Hepatocyte (in vitro differentiated cells): ENCODE measurements at regions not wholly inside any gene's neighbourhood (a gene's known extent, or its start where the extent isn't known, plus 50 kb on each side); places are given as distances from the start of the nearest gene placed in this dataset.

Source experiments
- DNase-seq: peaks from one replicate; pipeline ENCODE4 v3.0.0-alpha.2; 2016; ENCODE audit warnings: low spot score
- H2AFZ ChIP-seq: fragments of 200-600 bp; sonication (generic); 2 replicates; pipeline ENCODE4 v1.6.0; 2016; ENCODE audit warnings: antibody characterized with exemption, mild to moderate bottlenecking
- H3K27ac ChIP-seq: fragments of 200-600 bp; sonication (generic); 2 replicates; pipeline ENCODE4 v1.5.1; 2016; ENCODE audit warnings: mild to moderate bottlenecking
- H3K27me3 ChIP-seq: fragments of 200-600 bp; sonication (generic); 2 replicates; pipeline ENCODE4 v1.6.1; 2016
- H3K36me3 ChIP-seq: fragments of 200-600 bp; sonication (generic); replicated peaks from 2 replicates; pipeline ENCODE4 v1.5.1; 2016; ENCODE audit warnings: low read depth; ENCODE audit not compliant: insufficient read depth
- H3K4me1 ChIP-seq: fragments of 200-600 bp; sonication (generic); 2 replicates; pipeline ENCODE4 v1.5.1; 2016; ENCODE audit warnings: mild to moderate bottlenecking, moderate library complexity; ENCODE audit not compliant: insufficient read depth
- H3K4me2 ChIP-seq: fragments of 200-600 bp; sonication (generic); 2 replicates; pipeline ENCODE4 v1.6.0; 2016
- H3K4me3 ChIP-seq: fragments of 200-600 bp; sonication (generic); 2 replicates; pipeline ENCODE4 v1.5.1; 2016; ENCODE audit warnings: mild to moderate bottlenecking
- H3K79me2 ChIP-seq: fragments of 200-600 bp; sonication (generic); 2 replicates; pipeline ENCODE4 v1.6.0; 2017; ENCODE audit warnings: mild to moderate bottlenecking
- H3K9me2 ChIP-seq: fragments of 200-600 bp; sonication (generic); replicated peaks from 2 replicates; pipeline ENCODE4 v1.6.0; 2017; ENCODE audit warnings: mild to moderate bottlenecking; ENCODE audit not compliant: insufficient read depth
- H3K9me3 ChIP-seq: fragments of 200-600 bp; sonication (generic); 2 replicates; pipeline ENCODE4 v1.5.1; 2016; ENCODE audit warnings: low read depth, mild to moderate bottlenecking
- H4K20me1 ChIP-seq: fragments of 200-600 bp; sonication (generic); 2 replicates; pipeline ENCODE4 v1.6.0; 2016; ENCODE audit warnings: mild to moderate bottlenecking; ENCODE audit not compliant: insufficient read depth, poor library complexity, severe bottlenecking
- CTCF ChIP-seq: fragments of 200-600 bp; sonication (generic); IDR thresholded peaks from 2 replicates; pipeline ENCODE4 v1.5.1; 2016; ENCODE audit warnings: antibody characterized with exemption, mild to moderate bottlenecking; ENCODE audit not compliant: poor library complexity
- EZH2 ChIP-seq: fragments of 200-600 bp; sonication (generic); IDR thresholded peaks from 2 replicates; pipeline ENCODE4 v1.6.1; 2016; ENCODE audit warnings: antibody characterized with exemption, mild to moderate bottlenecking, borderline replicate concordance
- EZH2phosphoT487 ChIP-seq: fragments of 200-600 bp; sonication (generic); IDR thresholded peaks from one replicate; pipeline ENCODE4 v1.6.1; 2018; ENCODE audit warnings: antibody characterized with exemption, mild to moderate bottlenecking, low read depth, moderate library complexity; ENCODE audit not compliant: unreplicated experiment, severe bottlenecking
- WGBS: methylation state at CpG from one replicate; pipeline ENCODE4 v1.1.6; 2016; ENCODE audit warnings: low lambda C conversion rate; ENCODE audit errors: missing lambda C conversion rate; 5-methylcytosine and 5-hydroxymethylcytosine counted together

- Histone ChIP-seq H3K9me3 (no peaks in the 10 kb centered on the region), H3K27me3 (no peaks in the 10 kb centered on the region), H3K9me2 (no peaks in the 10 kb centered on the region), H2AFZ (no peak overlapping the region), H4K20me1 (no peaks in the 10 kb centered on the region), H3K27ac (no peak overlapping the region), H3K4me2 (no peak overlapping the region), H3K4me1 (no peaks in the 10 kb centered on the region), H3K4me3 (no peak overlapping the region), H3K36me3 (no peaks in the 10 kb centered on the region), H3K79me2 (no peaks in the 10 kb centered on the region)
- WGBS, result 95% methylated on average over 4 of the region's 4 CpGs
- no peak for DNase-seq
- TF ChIP-seq CTCF (no peak), EZH2 (no peak), EZH2phosphoT487 (no peak)
Measured at GRCh38 chr17:69880591-69881112, 194.4 kb upstream of the KCNJ16 start.

- Histone ChIP-seq H2AFZ (no peak overlapping the region), H3K9me3 (no peaks in the 10 kb centered on the region), H3K27me3 (no peaks in the 10 kb centered on the region), H4K20me1 (no peaks in the 10 kb centered on the region), H3K4me2 (no peak overlapping the region), H3K36me3 (no peaks in the 10 kb centered on the region), H3K4me1 (no peaks in the 10 kb centered on the region), H3K27ac (no peak overlapping the region), H3K9me2 (no peaks in the 10 kb centered on the region), H3K79me2 (no peaks in the 10 kb centered on the region), H3K4me3 (no peak overlapping the region)
- no peak for DNase-seq
- TF ChIP-seq EZH2phosphoT487 (no peak), EZH2 (no peak), CTCF (no peak)
- WGBS, result 95% methylated on average over 2 of the region's 2 CpGs
Measured at GRCh38 chr17:69882281-69882680, 192.7 kb upstream of the KCNJ16 start.

GRCh38 chr17:69883120-69883519 is 191.9 kb upstream of the KCNJ16 start:
- H3K4me3 ChIP-seq, result no peak overlapping the region
- DNase-seq, result no peak
- H4K20me1 ChIP-seq, result no peaks in the 10 kb centered on the region
- H2AFZ ChIP-seq, result no peak overlapping the region
- no peak overlapping the region for H3K27ac ChIP-seq
- no peaks in the 10 kb centered on the region for H3K9me2 ChIP-seq
- H3K9me3 ChIP-seq, result no peaks in the 10 kb centered on the region
- TF ChIP-seq EZH2phosphoT487 (no peak), EZH2 (no peak), CTCF (no peak)
- no peaks in the 10 kb centered on the region for H3K36me3 ChIP-seq
- 95% methylated on average over 3 of the region's 3 CpGs for WGBS
- no peaks in the 10 kb centered on the region for H3K4me1 ChIP-seq
- H3K27me3 ChIP-seq, result no peaks in the 10 kb centered on the region
- no peaks in the 10 kb centered on the region for H3K79me2 ChIP-seq
- H3K4me2 ChIP-seq, result no peak overlapping the region

- no peak overlapping the region for H3K27ac ChIP-seq
- TF ChIP-seq EZH2phosphoT487 (no peak), EZH2 (no peak)
- DNase-seq, result no peak
Measured at GRCh38 chr17:69884356-69884755, 190.7 kb upstream of the KCNJ16 start.

More at GRCh38 chr17:69884356-69884755, 190.7 kb upstream of the KCNJ16 start:
- Histone ChIP-seq H3K4me2 (no peak overlapping the region), H3K4me3 (no peak overlapping the region), H2AFZ (no peak overlapping the region), H4K20me1 (no peaks in the 10 kb centered on the region), H3K4me1 (no peaks in the 10 kb centered on the region), H3K9me3 (no peaks in the 10 kb centered on the region), H3K27me3 (no peaks in the 10 kb centered on the region), H3K9me2 (no peaks in the 10 kb centered on the region), H3K79me2 (no peaks in the 10 kb centered on the region), H3K36me3 (no peaks in the 10 kb centered on the region)
